HCT116 (cell line): ENCODE measurements at regions not wholly inside any gene's neighbourhood (a gene's known extent, or its start where the extent isn't known, plus 50 kb on each side); places are given as distances from the start of the nearest gene placed in this dataset.

Experiments
- ATAC-seq: fragments of 200-7000 bp; cut with Tn5 transposase; 2 replicates; pipeline ENCODE4 v1.9.1; 2020; ENCODE audit warnings: mild to moderate bottlenecking, moderate library complexity
- BruUV-seq: library from RNA; stranded (reverse); fragments of 400-500 nt; replicated peaks from 2 replicates; lab custom pipeline; 2021; lab: Mats Ljungman, UMichigan
- CTCF ChIA-PET: fragments of 300-600 bp; sonication (Branson Sonifier 250); formaldehyde crosslinking; loops from one replicate; lab custom pipeline; 2021; ENCODE audit warnings: antibody characterized with exemption; lab: Charles Lee
- POLR2A ChIA-PET: fragments of 300-600, 350-600 bp; sonication (Branson Sonifier 250); formaldehyde crosslinking; loops from one replicate; lab custom pipeline; 2021; ENCODE audit warnings: antibody characterized with exemption; lab: Charles Lee
- RAD21 ChIA-PET, 2 experiments: fragments of 300-600 bp; sonication (Branson Sonifier 250); formaldehyde crosslinking; loops; one replicate each; lab custom pipeline; 2023; ENCODE audit warnings: low total read pairs in 2 of 2; ENCODE audit not compliant: uncharacterized antibody in 2 of 2, unreplicated experiment in 2 of 2, low non-redundant PET in 1 of 2; lab: Charles Lee
- DNase-seq: peaks from one replicate; pipeline ENCODE4 v3.0.0-alpha.2; 2010; ENCODE audit warnings: low read depth, low spot score
- H2AFZ ChIP-seq: fragments of 200-600 bp; shearing (Covaris generic), sonication (generic); 2 replicates; pipeline ENCODE4 v1.6.1; 2017; ENCODE audit warnings: low read depth, mixed run types, mixed read lengths, antibody characterized with exemption, low read length; ENCODE audit not compliant: poor library complexity, severe bottlenecking
- H3K27ac ChIP-seq: 2 replicates; pipeline ENCODE4 v1.5.1; 2012; ENCODE audit warnings: low read depth, low read length
- H3K27me3 ChIP-seq: fragments of 200-600 bp; sonication (generic); 2 replicates; pipeline ENCODE4 v1.6.1; 2016; ENCODE audit warnings: mixed run types, low read length, mixed read lengths; ENCODE audit not compliant: insufficient read depth
- H3K36me3 ChIP-seq, 2 experiments: fragments of 200-500 bp in 1 of 2; fragments of 200-600 bp in 1 of 2; sonication (Bioruptor generic) in 1 of 2; sonication (generic) in 1 of 2; 2 replicates each; pipeline versions ENCODE4 v1.5.1 to v1.6.1; 2014 to 2016; ENCODE audit warnings: low read length in 2 of 2, inconsistent platforms in 1 of 2, mixed read lengths in 1 of 2, mixed run types in 1 of 2; ENCODE audit not compliant: insufficient read depth in 2 of 2, control insufficient read depth in 1 of 2
- H3K4me1 ChIP-seq, 2 experiments: fragments of 200-600 bp in 1 of 2; sonication (generic) in 1 of 2; 2 replicates each; pipeline versions ENCODE4 v1.5.1 to v1.6.1; 2012 to 2017; ENCODE audit warnings: low read length in 2 of 2, inconsistent platforms in 1 of 2, mild to moderate bottlenecking in 1 of 2, mixed read lengths in 1 of 2, mixed run types in 1 of 2, moderate library complexity in 1 of 2; ENCODE audit not compliant: insufficient read depth in 2 of 2, control insufficient read depth in 1 of 2
- H3K4me2 ChIP-seq: fragments of 200-600 bp; sonication (generic); 2 replicates; pipeline ENCODE4 v1.6.1; 2017; ENCODE audit warnings: mixed run types, low read length, mixed read lengths
- H3K4me3 ChIP-seq, 2 experiments: fragments of 200-600 bp in 1 of 2; sonication (generic) in 1 of 2; replicated peaks in 1 of 2; 2 replicates each; pipeline ENCODE4 v1.5.1; 2011 to 2016; ENCODE audit warnings: low read length in 2 of 2, control low read depth in 1 of 2, low read depth in 1 of 2, mild to moderate bottlenecking in 1 of 2, mixed read lengths in 1 of 2, mixed run types in 1 of 2
- H3K79me2 ChIP-seq: fragments of 200-600 bp; sonication (generic); 2 replicates; pipeline ENCODE4 v1.6.1; 2017; ENCODE audit warnings: mild to moderate bottlenecking, mixed run types, low read length, moderate library complexity, mixed read lengths; ENCODE audit not compliant: insufficient read depth
- H3K9ac ChIP-seq: fragments of 200-600 bp; sonication (generic); 2 replicates; pipeline ENCODE4 v1.6.1; 2016; ENCODE audit warnings: low read length, mixed read lengths
- H3K9me2 ChIP-seq: fragments of 200-600 bp; sonication (generic), shearing (Covaris generic); 2 replicates; pipeline ENCODE4 v1.6.1; 2017; ENCODE audit warnings: mixed run types, mild to moderate bottlenecking, moderate library complexity; ENCODE audit not compliant: insufficient read depth
- H3K9me3 ChIP-seq, 2 experiments: fragments of 200-500 bp in 1 of 2; fragments of 200-600 bp in 1 of 2; sonication (Bioruptor generic) in 1 of 2; sonication (generic) in 1 of 2; 2 replicates each; pipeline ENCODE4 v1.6.1; 2014 to 2017; ENCODE audit warnings: low read length in 2 of 2, mixed read lengths in 2 of 2, inconsistent platforms in 1 of 2, low read depth in 1 of 2, mild to moderate bottlenecking in 1 of 2, mixed run types in 1 of 2, moderate library complexity in 1 of 2; ENCODE audit not compliant: control insufficient read depth in 1 of 2, insufficient read depth in 1 of 2
- H4K20me1 ChIP-seq: fragments of 200-600 bp; sonication (generic), shearing (Covaris generic); 2 replicates; pipeline ENCODE4 v1.6.1; 2017; ENCODE audit warnings: mixed run types, mild to moderate bottlenecking, moderate library complexity; ENCODE audit not compliant: insufficient read depth
- ATF3 ChIP-seq: IDR thresholded peaks from 2 replicates; pipeline ENCODE4 v1.6.1; 2012
- CEBPB ChIP-seq: IDR thresholded peaks from 2 replicates; pipeline ENCODE4 v1.6.1; 2012; ENCODE audit warnings: low read depth
- CTCF ChIP-seq, 3 experiments: fragments of 200-600 bp in 1 of 3; sonication (generic) in 1 of 3; IDR thresholded peaks in 2 of 3; conservative IDR thresholded peaks in 1 of 3; 2 replicates each; pipeline ENCODE4 v1.5.1; 2012 to 2017; ENCODE audit warnings: low read depth in 2 of 3, low read length in 2 of 3, antibody characterized with exemption in 1 of 3, borderline replicate concordance in 1 of 3, control low read depth in 1 of 3, mild to moderate bottlenecking in 1 of 3, mixed read lengths in 1 of 3, mixed run types in 1 of 3, moderate library complexity in 1 of 3; ENCODE audit not compliant: insufficient read depth in 1 of 3
- ELF1 ChIP-seq: IDR thresholded peaks from 2 replicates; pipeline ENCODE4 v1.6.1; 2012; ENCODE audit warnings: low read depth, borderline replicate concordance
- EZH2phosphoT487 ChIP-seq: fragments of 200-600 bp; IDR thresholded peaks from 2 replicates; pipeline ENCODE4 v1.6.1; 2018; ENCODE audit warnings: antibody characterized with exemption, borderline replicate concordance
- FOSL1 ChIP-seq: IDR thresholded peaks from 2 replicates; pipeline ENCODE4 v1.6.1; 2012; ENCODE audit warnings: low read depth
- JUND ChIP-seq: IDR thresholded peaks from 2 replicates; pipeline ENCODE4 v1.6.1; 2012
- MAX ChIP-seq: IDR thresholded peaks from 2 replicates; pipeline ENCODE4 v1.6.1; 2012
- POLR2A ChIP-seq: IDR thresholded peaks from 2 replicates; pipeline ENCODE4 v1.7.0; 2011; ENCODE audit warnings: borderline replicate concordance; ENCODE audit not compliant: insufficient read depth, insufficient read length; ENCODE audit errors: extremely low read depth
- POLR2AphosphoS5 ChIP-seq: IDR thresholded peaks from 2 replicates; pipeline ENCODE4 v1.6.1; 2011; ENCODE audit warnings: mild to moderate bottlenecking, low read depth, low read length, moderate library complexity
- RAD21 ChIP-seq: IDR thresholded peaks from 2 replicates; pipeline ENCODE4 v1.6.1; 2012; ENCODE audit warnings: low read depth, mild to moderate bottlenecking
- REST ChIP-seq: IDR thresholded peaks from 2 replicates; pipeline ENCODE4 v1.6.1; 2012; ENCODE audit warnings: low read depth
- SP1 ChIP-seq: IDR thresholded peaks from 2 replicates; pipeline ENCODE4 v1.6.1; 2012; ENCODE audit warnings: low read depth
- SRF ChIP-seq: IDR thresholded peaks from 2 replicates; pipeline ENCODE4 v1.6.1; 2012; ENCODE audit warnings: low read depth
- TCF7L2 ChIP-seq: IDR thresholded peaks from 2 replicates; pipeline ENCODE4 v1.7.0; 2011; ENCODE audit warnings: borderline replicate concordance, inconsistent platforms; ENCODE audit not compliant: insufficient read depth, insufficient read length; ENCODE audit errors: extremely low read depth
- ZBTB33 ChIP-seq: IDR thresholded peaks from 2 replicates; pipeline ENCODE4 v1.6.1; 2011; ENCODE audit warnings: mild to moderate bottlenecking, low read length, moderate library complexity; ENCODE audit not compliant: insufficient replicate concordance; ENCODE audit errors: extremely low read depth
- ZFX ChIP-seq: fragments of 450-650 bp; IDR thresholded peaks from 2 replicates; pipeline ENCODE4 v1.6.1; 2017
- ZNF274 ChIP-seq: fragments of 200-500 bp; sonication (Bioruptor generic); IDR thresholded peaks from 2 replicates; pipeline ENCODE4 v1.6.1; 2014; ENCODE audit warnings: mild to moderate bottlenecking, low read depth, low read length, inconsistent platforms
- intact Hi-C: fragments of 100-400 bp; cut with micrococcal nuclease; formaldehyde crosslinking; loops from 2 replicates; pipeline ENCODE4 v1.10.0; 2022

- no TSS peak for BruUV-seq
- Histone ChIP-seq H3K36me3 (no peaks in the 10 kb centered on the region), H3K4me1 (no peaks in the 10 kb centered on the region), H3K4me3 (no peak overlapping the region), H3K9ac (no peak overlapping the region), H4K20me1 (no peaks in the 10 kb centered on the region), H3K4me2 (no peak overlapping the region), H2AFZ (no peak overlapping the region), H3K27ac (no peak overlapping the region), H3K9me3 (no peaks in the 10 kb centered on the region), H3K9me2 (no peaks in the 10 kb centered on the region), H3K27me3 (peaks cover 42% of the 10 kb centered on the region), H3K79me2 (no peaks in the 10 kb centered on the region)
- TF ChIP-seq JUND (no peak), SRF (no peak), TCF7L2 (no peak), EZH2phosphoT487 (no peak), CTCF (IDR thresholded peaks at IDR 0.05 in 2 of 3, conservative IDR thresholded peaks at IDR 0.05 in 1 of 3; ENCODE audit: borderline replicate concordance in 1 of 3, insufficient read depth in 1 of 3, low read depth in 2 of 3, low read length in 2 of 3) (no peak), RAD21 (no peak), ZNF274 (no peak), MAX (no peak), ZFX (no peak), SP1 (no peak), ATF3 (no peak), REST (no peak), POLR2AphosphoS5 (no peak), CEBPB (no peak), ELF1 (no peak), FOSL1 (no peak), ZBTB33 (no peak), POLR2A (no peak)
- RAD21 ChIA-PET: no interaction called here
- CTCF ChIA-PET: no interaction called here
- POLR2A ChIA-PET: no interaction called here
- DNase-seq (no peak), ATAC-seq (no peak)
- intact Hi-C loops: no loop called here
Measured at GRCh38 chr11:123375832-123376231, 54.2 kb upstream of the GRAMD1B start.
